Adrenal gland (tissue), 9 donors: ENCODE measurements at regions not wholly inside any gene's neighbourhood (a gene's known extent, or its start where the extent isn't known, plus 50 kb on each side); places are given as distances from the start of the nearest gene placed in this dataset.

Source experiments
- DNase-seq, 7 donors: peaks; one replicate each; pipeline ENCODE4 v3.0.0-alpha.2; 2019 to 2020
- H3K27ac ChIP-seq, 5 donors: fragments of 200-600 bp; sonication (generic) in 4 of 5; 1 replicate in 3 of 5; 2 replicates in 2 of 5; pipeline versions ENCODE4 v1.5.1 to v1.8.0; 2016 to 2020; ENCODE audit warnings: mild to moderate bottlenecking in 1 of 5
- H3K27me3 ChIP-seq: fragments of 200-600 bp; 2 replicates; pipeline ENCODE4 v1.8.0; 2021
- H3K36me3 ChIP-seq, 2 donors: fragments of 200-600 bp; replicated peaks in 1 of 2; 1 replicate in 1 of 2; 2 replicates in 1 of 2; pipeline versions ENCODE4 v1.5.1 to v1.8.0; 2018 to 2022
- H3K4me1 ChIP-seq, 2 donors: fragments of 200-600 bp; replicated peaks in 1 of 2; 1 replicate in 1 of 2; 2 replicates in 1 of 2; pipeline versions ENCODE4 v1.5.1 to v1.8.0; 2018 to 2021
- H3K4me3 ChIP-seq, 4 donors: fragments of 200-600 bp; sonication (generic) in 3 of 4; one replicate each; pipeline ENCODE4 v1.5.1; 2016 to 2018
- H3K9me3 ChIP-seq, 3 donors: fragments of 200-600 bp; sonication (generic) in 1 of 3; replicated peaks in 1 of 3; 1 replicate in 2 of 3; 2 replicates in 1 of 3; pipeline versions ENCODE4 v1.5.1 to v1.8.0; 2016 to 2021
- CTCF ChIP-seq, 6 experiments: fragments of 450-650 bp in 4 of 6; fragments of 200-600 bp in 2 of 6; sonication (generic) in 1 of 6; IDR thresholded peaks; 1 replicate in 5 of 6; 2 replicates in 1 of 6; pipeline versions ENCODE4 v1.5.1 to v1.8.0; 2016 to 2021; ENCODE audit warnings: antibody characterized with exemption in 6 of 6, mild to moderate bottlenecking in 2 of 6, moderate library complexity in 1 of 6
- POLR2A ChIP-seq, 2 donors: fragments of 450-650 bp; IDR thresholded peaks; one replicate each; pipeline ENCODE4 v1.6.1; 2017; ENCODE audit warnings: antibody characterized with exemption in 2 of 2, mild to moderate bottlenecking in 2 of 2, moderate library complexity in 1 of 2
- WGBS, 4 donors: extraction: QIAGEN DNeasy Blood & Tissue Kit in 2 of 4; methylation state at CpG; one replicate each; pipeline versions ENCODE4 v1.1.5 to v1.1.7; 2013 to 2017; 5-methylcytosine and 5-hydroxymethylcytosine counted together
- intact Hi-C, 2 donors: fragments of 100-400 bp; cut with DNase I; formaldehyde crosslinking; loops; one replicate each; pipeline versions ENCODE4 v1.14.1 to v1.15.0; 2022 to 2023
- donor health status: healthy with polysubstance abuse.
- donor health status: Bipolar disorder and iron deficiency.
- donor health status: DM: yes; HTN: yes; CAD: no.
- donor health status: DM: no; HTN: no; CAD: no.
- donor health status: DM: no; HTN: no; CAD: no.

- Histone ChIP-seq H3K9me3 (no peaks in the 10 kb centered on the region), H3K4me3 (no peak overlapping the region), H3K4me1 (no peaks in the 10 kb centered on the region), H3K27ac (no peak overlapping the region), H3K27me3 (no peaks in the 10 kb centered on the region), H3K36me3 (no peaks in the 10 kb centered on the region)
- TF ChIP-seq CTCF (IDR thresholded peaks at IDR 0.05) (no peak), POLR2A (IDR thresholded peaks at IDR 0.05) (no peak)
- DNase-seq = no peak
- intact Hi-C loops = no loop called here
Measured at GRCh38 chr5:57677235-57677634, 194.6 kb upstream of the ACTBL2 start.

DNA sequence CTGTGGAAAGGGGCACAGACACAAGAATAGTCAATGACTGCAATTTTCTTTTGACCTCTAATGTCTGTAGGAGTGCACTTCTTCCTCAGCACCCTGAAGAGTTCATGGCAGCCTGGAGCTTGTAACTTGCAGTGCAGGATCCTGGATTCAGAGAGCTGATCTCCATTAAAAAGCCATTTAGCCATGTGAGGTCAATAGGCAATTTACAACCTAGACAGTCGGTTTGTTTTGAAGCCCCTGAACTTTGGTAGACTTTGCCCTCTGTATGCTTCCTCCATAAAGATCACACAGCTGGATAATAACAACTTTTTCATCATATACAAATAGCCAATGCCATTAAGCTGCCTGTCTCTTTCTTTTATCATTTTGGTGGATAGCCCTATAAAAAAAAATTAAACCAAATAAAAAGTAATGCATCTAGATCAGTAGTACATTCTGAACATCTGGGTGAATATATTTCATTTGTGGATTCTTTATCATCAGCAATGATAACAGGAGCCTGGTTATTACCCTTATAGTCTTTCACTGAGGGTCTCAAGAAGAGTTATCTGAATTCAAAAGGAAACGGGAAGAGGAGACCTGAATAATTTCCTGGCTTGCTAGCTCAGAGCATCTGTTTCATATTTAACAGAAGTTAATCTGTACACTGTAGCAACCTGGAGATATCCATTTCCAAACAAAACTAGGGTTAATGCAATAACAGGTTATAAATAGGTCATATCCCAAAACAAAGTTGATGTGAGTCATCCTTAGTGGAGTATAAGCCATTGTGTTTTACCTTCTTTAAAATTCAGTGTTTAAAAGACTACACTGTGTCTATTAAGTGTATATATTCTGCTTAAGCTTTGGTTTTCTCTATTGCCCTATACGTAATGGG lies 193.8 kb upstream of the ACTBL2 start:
- Histone ChIP-seq H3K27ac (no peak overlapping the region), H3K4me1 (no peaks in the 10 kb centered on the region), H3K9me3 (no peaks in the 10 kb centered on the region), H3K4me3 (no peak overlapping the region), H3K27me3 (no peaks in the 10 kb centered on the region), H3K36me3 (no peaks in the 10 kb centered on the region)
- no peak for DNase-seq
- no peak for TF ChIP-seq POLR2A (IDR thresholded peaks at IDR 0.05)
- no peak for TF ChIP-seq CTCF (IDR thresholded peaks at IDR 0.05)
- WGBS, 4 donors = 70 to 79% (median 75%) methylated on average over 3 of the region's 3 CpGs
- intact Hi-C loops = no loop called here

DNA sequence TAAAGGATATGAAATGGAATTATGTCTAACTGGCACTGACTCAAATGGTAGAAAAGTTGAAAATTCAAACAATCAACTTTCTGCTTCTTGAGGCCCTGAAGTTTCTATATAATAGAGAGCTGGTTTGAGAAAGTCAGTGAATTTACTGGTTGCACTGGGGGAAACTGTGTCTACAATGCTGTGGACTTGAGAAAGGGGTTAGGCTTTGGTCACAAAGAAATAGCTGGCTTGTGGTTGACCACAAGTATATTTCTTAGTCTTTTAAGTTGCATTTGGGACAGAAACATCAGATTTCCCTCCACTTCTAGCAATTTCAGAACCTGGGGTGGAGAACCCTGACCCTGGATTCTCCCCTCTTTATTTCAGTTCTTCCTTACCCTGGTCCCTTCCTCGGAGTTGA lies 192.6 kb upstream of the ACTBL2 start:
- H3K36me3 ChIP-seq = no peaks in the 10 kb centered on the region
- no peaks in the 10 kb centered on the region for H3K4me1 ChIP-seq
- no peaks in the 10 kb centered on the region for H3K9me3 ChIP-seq
- no peak overlapping the region for H3K4me3 ChIP-seq
- no peak overlapping the region for H3K27ac ChIP-seq
- DNase-seq = no peak
- TF ChIP-seq POLR2A (IDR thresholded peaks at IDR 0.05) = no peak
- TF ChIP-seq CTCF (IDR thresholded peaks at IDR 0.05) = no peak
- H3K27me3 ChIP-seq = no peaks in the 10 kb centered on the region
- intact Hi-C loops = no loop called here
- WGBS, 4 donors = 74 to 90% (median 84%) methylated on average over 1 of the region's 1 CpG

DNA sequence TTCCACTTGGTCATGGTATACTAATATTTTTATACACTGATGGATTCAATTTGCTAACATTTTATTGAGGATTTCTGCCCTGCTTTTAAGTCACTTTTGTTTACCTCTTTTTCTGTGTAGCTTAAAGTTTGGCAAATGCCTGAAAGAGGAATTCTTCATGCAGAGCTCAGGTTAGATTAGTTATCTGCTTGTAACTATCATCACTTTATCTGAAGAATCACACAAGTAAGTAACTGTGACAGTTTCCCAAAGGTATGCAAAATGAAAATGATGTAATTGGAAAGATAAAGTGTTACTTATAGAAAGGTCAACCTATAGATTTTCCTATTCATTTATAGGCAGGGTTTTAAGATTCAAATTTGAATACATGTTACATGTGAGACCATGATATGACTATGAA lies 188.8 kb upstream of the ACTBL2 start:
- Histone ChIP-seq H3K36me3 (no peaks in the 10 kb centered on the region), H3K27ac (no peak overlapping the region), H3K9me3 (no peaks in the 10 kb centered on the region), H3K27me3 (no peaks in the 10 kb centered on the region), H3K4me1 (no peaks in the 10 kb centered on the region), H3K4me3 (no peak overlapping the region)
- no peak for TF ChIP-seq POLR2A (IDR thresholded peaks at IDR 0.05)
- TF ChIP-seq CTCF (IDR thresholded peaks at IDR 0.05) = no peak
- no peak for DNase-seq
- intact Hi-C loops = no loop called here
